ENCODE measurements at regions not wholly inside any gene's neighbourhood (a gene's known extent, or its start where the extent isn't known, plus 50 kb on each side); places are given as distances from the start of the nearest gene placed in this dataset.

- WGBS, 2 donors, result 72 to 74% methylated on average over 4 of the region's 4 CpGs
- H3K4me3 ChIP-seq (ENCODE audit: low read depth, poor library complexity, severe bottlenecking), result no peak overlapping the region
- no peak for TF ChIP-seq POLR2A (IDR thresholded peaks at IDR 0.05)
- TF ChIP-seq CTCF (IDR thresholded peaks at IDR 0.05), result no peak
- DNase-seq (ENCODE audit: low spot score in 2 of 2), result no peak
- intact Hi-C loops (cut with DNase I; ENCODE audit: low total_unique reads), result loop anchor here (10.0 kb wide), 1 partner anchor 209 kb away; no protein-coding TSS in a partner anchor
Measured at GRCh38 chr5:52685971-52686370, 101.7 kb upstream of the ITGA1 start.

GRCh38 chr5:52690236-52690768, 97.4 kb upstream of the ITGA1 start:
- H3K4me3 ChIP-seq (ENCODE audit: low read depth, poor library complexity, severe bottlenecking), result no peak overlapping the region
- 24 to 37% methylated on average over 2 of the region's 2 CpGs for WGBS, 2 donors
- intact Hi-C loops (cut with DNase I; ENCODE audit: low total_unique reads), result no loop called here
- TF ChIP-seq CTCF (IDR thresholded peaks at IDR 0.05) (no peak), POLR2A (IDR thresholded peaks at IDR 0.05) (no peak)
- DNase-seq (ENCODE audit: low spot score in 2 of 2), result no peak

- H3K4me3 ChIP-seq (ENCODE audit: low read depth, poor library complexity, severe bottlenecking), result no peak overlapping the region
- TF ChIP-seq CTCF (IDR thresholded peaks at IDR 0.05) (no peak), POLR2A (IDR thresholded peaks at IDR 0.05) (no peak)
- intact Hi-C loops (cut with DNase I; ENCODE audit: low total_unique reads), result no loop called here
- DNase-seq (ENCODE audit: low spot score in 2 of 2), result no peak
Measured at GRCh38 chr5:52692039-52692438, 95.7 kb upstream of the ITGA1 start.

- intact Hi-C loops (cut with DNase I; ENCODE audit: low total_unique reads), result no loop called here
- TF ChIP-seq POLR2A (IDR thresholded peaks at IDR 0.05) (no peak), CTCF (IDR thresholded peaks at IDR 0.05) (no peak)
- no peak for DNase-seq (ENCODE audit: low spot score in 2 of 2)
- H3K4me3 ChIP-seq (ENCODE audit: low read depth, poor library complexity, severe bottlenecking), result no peak overlapping the region
- 41 to 52% methylated on average over 1 of the region's 1 CpG for WGBS, 2 donors
Measured at GRCh38 chr5:52692606-52693005, 95.1 kb upstream of the ITGA1 start.

- TF ChIP-seq POLR2A (IDR thresholded peaks at IDR 0.05), result no peak
- TF ChIP-seq CTCF (IDR thresholded peaks at IDR 0.05), result no peak
- H3K4me3 ChIP-seq (ENCODE audit: low read depth, poor library complexity, severe bottlenecking), result no peak overlapping the region
- no peak for DNase-seq (ENCODE audit: low spot score in 2 of 2)
- intact Hi-C loops (cut with DNase I; ENCODE audit: low total_unique reads), result no loop called here
Measured at GRCh38 chr5:52693280-52693679, 94.4 kb upstream of the ITGA1 start.

- DNase-seq (ENCODE audit: low spot score in 2 of 2), result no peak
- WGBS, 2 donors, result 79 to 92% methylated on average over 1 of the region's 1 CpG
- H3K4me3 ChIP-seq (ENCODE audit: low read depth, poor library complexity, severe bottlenecking), result no peak overlapping the region
- intact Hi-C loops (cut with DNase I; ENCODE audit: low total_unique reads), result no loop called here
- TF ChIP-seq POLR2A (IDR thresholded peaks at IDR 0.05) (no peak), CTCF (IDR thresholded peaks at IDR 0.05) (no peak)
Measured at GRCh38 chr5:52693836-52694235, 93.9 kb upstream of the ITGA1 start.
